ENCODE measurements at regions not wholly inside any gene's neighbourhood (a gene's known extent, or its start where the extent isn't known, plus 50 kb on each side); places are given as distances from the start of the nearest gene placed in this dataset.

DNA sequence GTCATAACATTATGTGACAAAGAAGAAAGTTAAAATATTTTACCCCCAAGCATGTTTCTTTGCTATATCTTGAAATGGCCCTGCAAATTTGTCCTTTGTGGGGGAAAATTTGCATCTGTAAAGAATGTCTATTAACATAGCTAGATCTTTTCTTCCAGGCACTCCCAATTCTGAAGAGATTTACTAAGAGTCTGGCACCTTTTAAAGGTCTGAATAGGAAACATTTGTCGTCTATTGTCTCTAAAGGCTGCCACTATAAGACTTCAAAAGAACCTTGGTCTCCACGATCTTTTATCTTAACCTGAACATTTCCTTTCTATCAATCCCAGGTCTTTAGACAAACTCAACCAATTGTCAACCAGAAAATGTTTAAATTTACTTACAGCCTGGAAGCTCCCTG, 128.6 kb upstream of the VCX start:
- H3K36me3 ChIP-seq (ENCODE audit: control insufficient read depth in 1 of 2, insufficient read depth in 2 of 2, low read length in 2 of 2), result no peaks in the 10 kb centered on the region
- H3K27me3 ChIP-seq (ENCODE audit: control insufficient read depth in 1 of 2, insufficient read depth in 2 of 2, low read length in 2 of 2), result no peaks in the 10 kb centered on the region
- H3K27ac ChIP-seq (ENCODE audit: low read depth, low read length), result no peak overlapping the region
- no peaks in the 10 kb centered on the region for H3K4me1 ChIP-seq (ENCODE audit: control insufficient read depth in 1 of 2, insufficient read depth in 2 of 2, low read length in 2 of 2)
- no peaks in the 10 kb centered on the region for H3K9me3 ChIP-seq (ENCODE audit: control insufficient read depth in 1 of 2, low read length in 2 of 2)
- no peak overlapping the region for H3K4me3 ChIP-seq (ENCODE audit: low read depth in 1 of 2, low read length in 2 of 2)
- H3K9ac ChIP-seq (ENCODE audit: low read depth in 1 of 2, low read length in 2 of 2), result no peak overlapping the region

DNA sequence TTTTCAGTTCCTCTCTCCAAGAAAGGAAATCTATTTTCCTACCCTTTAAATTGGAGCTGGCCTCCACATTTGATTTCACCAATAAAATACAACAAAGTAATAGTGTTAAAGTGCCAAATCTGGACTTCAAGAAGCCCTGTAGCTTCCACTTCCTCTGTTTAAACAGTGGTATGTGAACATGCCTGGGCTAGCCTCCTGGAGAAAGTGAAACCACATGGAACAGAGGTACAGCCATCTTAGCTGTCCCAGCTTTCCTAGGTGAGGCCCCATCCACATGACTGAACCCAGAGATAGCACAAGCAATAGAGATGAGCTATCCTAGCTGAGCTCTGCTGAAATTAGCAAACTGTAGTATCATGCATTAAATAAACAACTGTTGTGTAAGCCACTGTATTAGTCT, 131.8 kb upstream of the VCX start:
- no peak overlapping the region for H3K27ac ChIP-seq (ENCODE audit: low read depth, low read length)
- H3K9me3 ChIP-seq (ENCODE audit: control insufficient read depth in 1 of 2, low read length in 2 of 2), result no peaks in the 10 kb centered on the region
- H3K36me3 ChIP-seq (ENCODE audit: control insufficient read depth in 1 of 2, insufficient read depth in 2 of 2, low read length in 2 of 2), result no peaks in the 10 kb centered on the region
- no peaks in the 10 kb centered on the region for H3K4me1 ChIP-seq (ENCODE audit: control insufficient read depth in 1 of 2, insufficient read depth in 2 of 2, low read length in 2 of 2)
- H3K9ac ChIP-seq (ENCODE audit: low read depth in 1 of 2, low read length in 2 of 2), result no peak overlapping the region
- H3K4me3 ChIP-seq (ENCODE audit: low read depth in 1 of 2, low read length in 2 of 2), result no peak overlapping the region
- no peaks in the 10 kb centered on the region for H3K27me3 ChIP-seq (ENCODE audit: control insufficient read depth in 1 of 2, insufficient read depth in 2 of 2, low read length in 2 of 2)

- H3K4me1 ChIP-seq (ENCODE audit: control insufficient read depth in 1 of 2, insufficient read depth in 2 of 2, low read length in 2 of 2), result no peaks in the 10 kb centered on the region
- H3K9ac ChIP-seq (ENCODE audit: low read depth in 1 of 2, low read length in 2 of 2), result no peak overlapping the region
- no peaks in the 10 kb centered on the region for H3K27me3 ChIP-seq (ENCODE audit: control insufficient read depth in 1 of 2, insufficient read depth in 2 of 2, low read length in 2 of 2)
- H3K4me3 ChIP-seq (ENCODE audit: low read depth in 1 of 2, low read length in 2 of 2), result no peak overlapping the region
- no peak overlapping the region for H3K27ac ChIP-seq (ENCODE audit: low read depth, low read length)
- no peaks in the 10 kb centered on the region for H3K36me3 ChIP-seq (ENCODE audit: control insufficient read depth in 1 of 2, insufficient read depth in 2 of 2, low read length in 2 of 2)
- no peaks in the 10 kb centered on the region for H3K9me3 ChIP-seq (ENCODE audit: control insufficient read depth in 1 of 2, low read length in 2 of 2)
These were observed 133.1 kb upstream of the VCX start for GRCh38 chrX:7709845-7710244.

- no peaks in the 10 kb centered on the region for H3K9me3 ChIP-seq (ENCODE audit: control insufficient read depth in 1 of 2, low read length in 2 of 2)
- no peak overlapping the region for H3K9ac ChIP-seq (ENCODE audit: low read depth in 1 of 2, low read length in 2 of 2)
- H3K27me3 ChIP-seq (ENCODE audit: control insufficient read depth in 1 of 2, insufficient read depth in 2 of 2, low read length in 2 of 2), result no peaks in the 10 kb centered on the region
- no peak overlapping the region for H3K27ac ChIP-seq (ENCODE audit: low read depth, low read length)
- H3K4me3 ChIP-seq (ENCODE audit: low read depth in 1 of 2, low read length in 2 of 2), result no peak overlapping the region
- H3K4me1 ChIP-seq (ENCODE audit: control insufficient read depth in 1 of 2, insufficient read depth in 2 of 2, low read length in 2 of 2), result no peaks in the 10 kb centered on the region
- no peaks in the 10 kb centered on the region for H3K36me3 ChIP-seq (ENCODE audit: control insufficient read depth in 1 of 2, insufficient read depth in 2 of 2, low read length in 2 of 2)
These were observed 136.9 kb upstream of the VCX start for GRCh38 chrX:7706032-7706431.

GRCh38 chrX:7704205-7704604, 138.8 kb upstream of the VCX start:
- H3K36me3 ChIP-seq (ENCODE audit: control insufficient read depth in 1 of 2, insufficient read depth in 2 of 2, low read length in 2 of 2), result no peaks in the 10 kb centered on the region
- no peaks in the 10 kb centered on the region for H3K9me3 ChIP-seq (ENCODE audit: control insufficient read depth in 1 of 2, low read length in 2 of 2)
- H3K4me3 ChIP-seq (ENCODE audit: low read depth in 1 of 2, low read length in 2 of 2), result no peak overlapping the region
- no peaks in the 10 kb centered on the region for H3K4me1 ChIP-seq (ENCODE audit: control insufficient read depth in 1 of 2, insufficient read depth in 2 of 2, low read length in 2 of 2)
- no peak overlapping the region for H3K9ac ChIP-seq (ENCODE audit: low read depth in 1 of 2, low read length in 2 of 2)
- H3K27ac ChIP-seq (ENCODE audit: low read depth, low read length), result no peak overlapping the region
- H3K27me3 ChIP-seq (ENCODE audit: control insufficient read depth in 1 of 2, insufficient read depth in 2 of 2, low read length in 2 of 2), result no peaks in the 10 kb centered on the region

- Histone ChIP-seq H3K27me3 (ENCODE audit: control insufficient read depth in 1 of 2, insufficient read depth in 2 of 2, low read length in 2 of 2) (no peaks in the 10 kb centered on the region), H3K36me3 (ENCODE audit: control insufficient read depth in 1 of 2, insufficient read depth in 2 of 2, low read length in 2 of 2) (no peaks in the 10 kb centered on the region), H3K9me3 (ENCODE audit: control insufficient read depth in 1 of 2, low read length in 2 of 2) (no peaks in the 10 kb centered on the region), H3K27ac (ENCODE audit: low read depth, low read length) (no peak overlapping the region), H3K4me1 (ENCODE audit: control insufficient read depth in 1 of 2, insufficient read depth in 2 of 2, low read length in 2 of 2) (no peaks in the 10 kb centered on the region), H3K9ac (ENCODE audit: low read depth in 1 of 2, low read length in 2 of 2) (no peak overlapping the region), H3K4me3 (ENCODE audit: low read depth in 1 of 2, low read length in 2 of 2) (no peak overlapping the region)
These were observed 144.7 kb upstream of the VCX start for GRCh38 chrX:7698248-7698647.

DNA sequence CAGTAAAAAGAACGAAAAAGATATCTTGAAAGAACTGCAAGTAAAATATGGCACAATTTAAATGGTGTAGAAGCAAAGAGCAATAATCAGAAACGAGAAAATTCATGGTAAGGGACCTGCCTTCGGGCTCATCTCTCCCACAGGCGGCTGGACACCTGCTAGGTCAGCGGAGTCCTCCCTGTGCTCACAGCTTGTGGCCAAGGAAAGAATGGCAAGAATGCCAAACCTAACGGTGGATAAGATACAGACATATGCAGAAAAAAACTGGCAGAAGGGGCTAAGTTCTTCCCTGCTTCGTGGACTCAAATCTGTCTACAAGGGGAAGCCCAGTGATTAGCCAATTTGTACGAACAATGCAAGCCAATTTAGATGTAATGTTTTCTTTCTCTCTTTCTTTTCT, 152.1 kb upstream of the VCX start:
- H3K9ac ChIP-seq (ENCODE audit: low read depth in 1 of 2, low read length in 2 of 2), result no peak overlapping the region
- no peaks in the 10 kb centered on the region for H3K4me1 ChIP-seq (ENCODE audit: control insufficient read depth in 1 of 2, insufficient read depth in 2 of 2, low read length in 2 of 2)
- H3K4me3 ChIP-seq (ENCODE audit: low read depth in 1 of 2, low read length in 2 of 2), result no peak overlapping the region
- no peaks in the 10 kb centered on the region for H3K27me3 ChIP-seq (ENCODE audit: control insufficient read depth in 1 of 2, insufficient read depth in 2 of 2, low read length in 2 of 2)
- no peaks in the 10 kb centered on the region for H3K36me3 ChIP-seq (ENCODE audit: control insufficient read depth in 1 of 2, insufficient read depth in 2 of 2, low read length in 2 of 2)
- no peaks in the 10 kb centered on the region for H3K9me3 ChIP-seq (ENCODE audit: control insufficient read depth in 1 of 2, low read length in 2 of 2)
- no peak overlapping the region for H3K27ac ChIP-seq (ENCODE audit: low read depth, low read length)

- H3K27ac ChIP-seq (ENCODE audit: low read depth, low read length), result no peak overlapping the region
- no peak overlapping the region for H3K9ac ChIP-seq (ENCODE audit: low read depth in 1 of 2, low read length in 2 of 2)
- H3K4me1 ChIP-seq (ENCODE audit: control insufficient read depth in 1 of 2, insufficient read depth in 2 of 2, low read length in 2 of 2), result no peaks in the 10 kb centered on the region
- no peaks in the 10 kb centered on the region for H3K9me3 ChIP-seq (ENCODE audit: control insufficient read depth in 1 of 2, low read length in 2 of 2)
- no peak overlapping the region for H3K4me3 ChIP-seq (ENCODE audit: low read depth in 1 of 2, low read length in 2 of 2)
- H3K27me3 ChIP-seq (ENCODE audit: control insufficient read depth in 1 of 2, insufficient read depth in 2 of 2, low read length in 2 of 2), result no peaks in the 10 kb centered on the region
- H3K36me3 ChIP-seq (ENCODE audit: control insufficient read depth in 1 of 2, insufficient read depth in 2 of 2, low read length in 2 of 2), result no peaks in the 10 kb centered on the region
These were observed 153.1 kb upstream of the VCX start for GRCh38 chrX:7689791-7690412.

GRCh38 chrX:7680181-7680580, 162.8 kb upstream of the VCX start:
- no peaks in the 10 kb centered on the region for H3K36me3 ChIP-seq (ENCODE audit: control insufficient read depth in 1 of 2, insufficient read depth in 2 of 2, low read length in 2 of 2)
- H3K4me1 ChIP-seq (ENCODE audit: control insufficient read depth in 1 of 2, insufficient read depth in 2 of 2, low read length in 2 of 2), result no peaks in the 10 kb centered on the region
- no peak overlapping the region for H3K9ac ChIP-seq (ENCODE audit: low read depth in 1 of 2, low read length in 2 of 2)
- H3K4me3 ChIP-seq (ENCODE audit: low read depth in 1 of 2, low read length in 2 of 2), result no peak overlapping the region
- H3K27me3 ChIP-seq (ENCODE audit: control insufficient read depth in 1 of 2, insufficient read depth in 2 of 2, low read length in 2 of 2), result no peaks in the 10 kb centered on the region
- H3K27ac ChIP-seq (ENCODE audit: low read depth, low read length), result no peak overlapping the region
- H3K9me3 ChIP-seq (ENCODE audit: control insufficient read depth in 1 of 2, low read length in 2 of 2), result no peaks in the 10 kb centered on the region

DNA sequence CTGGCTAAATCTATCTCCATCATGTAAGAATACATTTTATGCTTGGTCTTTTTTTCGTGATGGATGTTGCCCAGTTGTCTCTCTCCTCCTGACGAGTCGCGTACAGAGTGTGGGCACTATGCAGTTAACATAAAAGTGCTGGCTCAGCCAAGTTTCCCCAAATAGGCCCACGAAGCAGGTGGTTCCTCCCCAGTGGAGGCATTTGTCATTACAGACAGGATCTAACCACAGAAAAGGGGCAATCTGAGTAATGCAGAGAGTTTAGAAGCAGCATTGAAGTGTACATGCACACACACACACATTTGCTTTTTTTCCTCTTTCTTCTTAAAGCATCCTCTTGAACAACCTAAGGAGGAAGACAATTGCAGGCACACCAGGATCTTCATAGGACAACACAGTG, 188.7 kb upstream of the VCX start:
- Histone ChIP-seq H3K27me3 (ENCODE audit: control insufficient read depth in 1 of 2, insufficient read depth in 2 of 2, low read length in 2 of 2) (no peaks in the 10 kb centered on the region), H3K9ac (ENCODE audit: low read depth in 1 of 2, low read length in 2 of 2) (no peak overlapping the region), H3K27ac (ENCODE audit: low read depth, low read length) (no peak overlapping the region), H3K36me3 (ENCODE audit: control insufficient read depth in 1 of 2, insufficient read depth in 2 of 2, low read length in 2 of 2) (no peaks in the 10 kb centered on the region), H3K4me1 (ENCODE audit: control insufficient read depth in 1 of 2, insufficient read depth in 2 of 2, low read length in 2 of 2) (no peaks in the 10 kb centered on the region), H3K9me3 (ENCODE audit: control insufficient read depth in 1 of 2, low read length in 2 of 2) (no peaks in the 10 kb centered on the region), H3K4me3 (ENCODE audit: low read depth in 1 of 2, low read length in 2 of 2) (no peak overlapping the region)

DNA sequence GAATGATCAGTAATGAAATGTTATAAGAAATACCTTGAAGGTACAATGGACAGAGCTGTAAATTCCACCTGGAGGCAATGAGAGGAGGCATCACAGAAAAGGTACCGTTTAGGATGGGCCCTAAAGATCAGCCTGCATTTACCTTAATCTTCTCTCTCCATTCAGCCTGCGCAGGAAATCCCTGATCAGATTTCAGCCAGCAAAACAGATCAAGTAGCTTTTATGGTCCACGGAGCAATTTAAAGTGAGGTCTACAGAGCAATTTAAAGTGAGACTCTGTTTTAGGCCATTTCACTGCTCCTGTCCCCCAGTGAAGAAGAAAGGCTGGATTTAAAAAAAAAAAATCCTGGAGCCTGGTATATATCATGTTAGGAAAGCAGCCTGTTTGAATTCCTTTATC, 195.1 kb upstream of the VCX start:
- H3K9me3 ChIP-seq (ENCODE audit: control insufficient read depth in 1 of 2, low read length in 2 of 2), result no peaks in the 10 kb centered on the region
- H3K4me1 ChIP-seq (ENCODE audit: control insufficient read depth in 1 of 2, insufficient read depth in 2 of 2, low read length in 2 of 2), result no peaks in the 10 kb centered on the region
- no peak overlapping the region for H3K27ac ChIP-seq (ENCODE audit: low read depth, low read length)
- H3K27me3 ChIP-seq (ENCODE audit: control insufficient read depth in 1 of 2, insufficient read depth in 2 of 2, low read length in 2 of 2), result no peaks in the 10 kb centered on the region
- H3K9ac ChIP-seq (ENCODE audit: low read depth in 1 of 2, low read length in 2 of 2), result no peak overlapping the region
- no peaks in the 10 kb centered on the region for H3K36me3 ChIP-seq (ENCODE audit: control insufficient read depth in 1 of 2, insufficient read depth in 2 of 2, low read length in 2 of 2)
- no peak overlapping the region for H3K4me3 ChIP-seq (ENCODE audit: low read depth in 1 of 2, low read length in 2 of 2)

All from duodenal mucosa (tissue), 2 donors.